HG02943 (cell line): ENCODE measurements at regions not wholly inside any gene's neighbourhood (a gene's known extent, or its start where the extent isn't known, plus 50 kb on each side); places are given as distances from the start of the nearest gene placed in this dataset.

Experiments
- ATAC-seq: cut with Tn5 transposase; IDR thresholded peaks from one replicate; pipeline ENCODE4 v1.9.1; 2021; ENCODE audit warnings: mild to moderate bottlenecking, low read depth, moderate library complexity; ENCODE audit not compliant: unreplicated experiment

- no peak for ATAC-seq
Measured at GRCh38 chr12:124449623-124450375, 117.6 kb downstream of the NCOR2 start.

DNA sequence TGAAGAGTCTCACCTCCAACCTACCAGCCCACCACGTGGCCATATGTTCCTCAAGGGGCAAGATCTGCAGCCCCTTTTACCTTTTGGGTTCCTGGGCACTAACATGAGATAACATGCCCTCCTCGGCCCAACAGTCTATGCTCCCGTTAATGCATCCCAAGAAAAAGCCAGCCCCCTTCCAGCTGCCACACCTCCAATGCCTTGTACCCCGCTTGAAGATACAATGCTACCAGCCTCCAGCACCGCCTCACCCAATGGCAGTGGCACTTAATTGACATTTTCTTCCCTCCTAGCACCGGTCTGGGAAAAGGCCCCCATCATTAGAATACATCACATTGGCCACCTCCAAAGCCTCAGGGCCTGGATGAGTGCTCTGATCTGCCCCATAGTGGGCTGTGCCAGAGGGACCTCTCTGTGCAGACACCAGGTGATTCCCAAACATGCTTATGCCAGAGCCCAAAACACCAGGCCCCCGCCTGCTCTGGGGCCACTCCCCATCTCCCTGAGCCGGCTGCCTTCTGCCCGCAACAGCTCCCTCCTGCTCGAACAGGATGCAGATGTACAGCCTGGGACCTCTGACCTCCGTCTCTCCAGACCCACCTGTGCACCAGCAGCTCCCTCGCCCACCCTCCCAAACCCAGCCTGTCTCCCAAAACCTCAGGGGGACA lies 118.3 kb downstream of the NCOR2 start:
- no peak for ATAC-seq

GRCh38 chr12:124448241-124448954 lies 119.0 kb downstream of the NCOR2 start:
- no peak for ATAC-seq

- ATAC-seq, result no peak
Measured at GRCh38 chr12:124446364-124446763, 121.0 kb downstream of the NCOR2 start.

DNA sequence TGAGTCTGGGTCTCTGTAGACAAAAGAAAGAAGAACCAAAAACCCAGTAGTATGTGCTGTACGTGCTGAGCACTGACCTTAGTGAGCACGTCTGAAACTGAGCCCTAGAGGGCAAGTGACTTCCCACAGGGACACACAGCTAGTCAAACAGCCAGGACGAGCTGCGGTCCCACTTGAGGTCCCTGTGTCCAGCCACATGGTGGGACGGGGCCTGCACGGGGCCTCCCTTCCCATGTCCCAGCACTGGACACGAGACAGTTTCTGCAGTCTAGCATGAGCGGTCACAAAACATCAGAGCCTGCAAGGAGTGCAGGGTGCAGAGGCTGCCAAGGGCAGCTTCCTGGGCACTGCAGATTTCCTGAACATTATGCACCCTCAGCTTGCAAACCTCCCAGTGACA lies 121.6 kb downstream of the NCOR2 start:
- no peak for ATAC-seq

- ATAC-seq, result no peak
Measured at GRCh38 chr12:124445121-124445718, 122.2 kb downstream of the NCOR2 start.

DNA sequence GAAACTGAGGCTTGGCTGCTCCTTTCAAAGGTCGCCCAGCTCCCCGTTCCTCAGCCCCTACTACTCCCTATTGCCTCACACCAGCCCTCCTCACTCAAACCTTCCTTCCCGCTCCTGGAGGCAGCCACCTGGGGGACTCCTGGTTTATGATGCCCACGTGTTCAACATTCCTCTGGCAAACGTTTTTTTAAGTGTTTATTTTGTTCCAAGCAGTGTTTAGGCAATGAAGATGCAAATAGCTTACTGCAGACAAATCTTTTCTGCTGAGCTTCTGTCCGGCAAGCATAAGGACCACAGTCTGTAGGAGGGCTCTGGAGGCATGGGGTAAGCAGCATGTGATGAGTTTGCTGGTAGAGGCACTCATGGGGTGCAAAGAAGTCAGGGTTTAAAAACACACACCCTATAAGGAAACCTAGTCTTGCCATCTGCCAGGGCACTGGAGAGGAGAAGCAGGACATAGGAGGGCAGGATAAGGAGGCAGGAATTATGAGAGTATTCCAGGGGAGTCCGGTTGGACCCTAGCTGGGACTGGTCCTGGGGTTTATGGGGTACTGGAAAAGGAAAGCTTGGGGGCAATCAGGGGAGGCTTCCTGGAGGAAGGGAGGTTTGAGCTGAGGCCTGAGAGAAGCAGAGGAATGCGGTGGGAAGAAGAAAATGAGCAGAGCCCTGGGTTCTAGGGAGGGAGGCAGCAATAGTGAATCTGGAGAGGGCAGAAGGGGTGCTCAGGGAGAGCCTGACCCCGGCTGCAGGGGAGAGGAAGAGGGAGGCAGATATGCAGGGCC lies 123.3 kb downstream of the NCOR2 start:
- no peak for ATAC-seq

- no peak for ATAC-seq
Measured at GRCh38 chr12:124442772-124443445, 124.5 kb downstream of the NCOR2 start.

GRCh38 chr12:124442281-124442680 lies 125.1 kb downstream of the NCOR2 start:
- ATAC-seq, result no peak

DNA sequence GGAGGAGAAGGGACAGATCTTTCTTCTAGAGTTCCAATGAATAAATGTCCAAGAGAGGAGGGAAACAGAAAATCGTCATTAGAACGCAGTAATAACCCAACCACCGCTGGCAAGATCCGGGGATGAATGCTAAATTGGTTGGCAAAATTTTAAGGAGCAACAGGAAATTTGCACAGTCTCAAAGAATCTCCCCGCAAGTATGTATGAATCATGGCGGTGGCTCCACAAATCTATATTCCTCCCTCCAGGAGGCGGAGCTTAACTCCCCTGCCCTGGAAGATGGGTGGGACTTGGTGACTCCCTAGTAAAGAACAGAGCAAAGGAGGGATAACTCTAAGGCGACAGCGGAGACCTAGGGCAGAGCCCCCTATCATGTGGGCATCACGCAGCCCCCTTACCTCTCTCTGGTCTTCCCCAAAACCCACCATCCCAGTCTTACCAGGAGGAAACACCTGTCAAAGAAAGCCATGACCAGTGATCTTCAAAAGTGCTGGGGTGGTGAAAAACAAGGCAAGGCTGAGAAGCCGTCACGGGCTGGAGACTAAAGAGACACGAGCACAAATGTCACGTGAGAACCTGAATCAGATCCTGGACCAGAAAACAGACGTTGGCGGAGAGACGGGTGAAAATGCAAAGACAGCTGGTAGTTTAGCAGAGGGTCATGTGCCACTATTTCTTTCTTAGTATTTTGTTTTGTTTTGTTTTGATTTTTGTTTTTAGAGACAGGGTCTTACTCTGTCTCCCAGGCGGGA lies 125.8 kb downstream of the NCOR2 start:
- no peak for ATAC-seq

GRCh38 chr12:124440841-124441381 lies 126.5 kb downstream of the NCOR2 start:
- no peak for ATAC-seq

DNA sequence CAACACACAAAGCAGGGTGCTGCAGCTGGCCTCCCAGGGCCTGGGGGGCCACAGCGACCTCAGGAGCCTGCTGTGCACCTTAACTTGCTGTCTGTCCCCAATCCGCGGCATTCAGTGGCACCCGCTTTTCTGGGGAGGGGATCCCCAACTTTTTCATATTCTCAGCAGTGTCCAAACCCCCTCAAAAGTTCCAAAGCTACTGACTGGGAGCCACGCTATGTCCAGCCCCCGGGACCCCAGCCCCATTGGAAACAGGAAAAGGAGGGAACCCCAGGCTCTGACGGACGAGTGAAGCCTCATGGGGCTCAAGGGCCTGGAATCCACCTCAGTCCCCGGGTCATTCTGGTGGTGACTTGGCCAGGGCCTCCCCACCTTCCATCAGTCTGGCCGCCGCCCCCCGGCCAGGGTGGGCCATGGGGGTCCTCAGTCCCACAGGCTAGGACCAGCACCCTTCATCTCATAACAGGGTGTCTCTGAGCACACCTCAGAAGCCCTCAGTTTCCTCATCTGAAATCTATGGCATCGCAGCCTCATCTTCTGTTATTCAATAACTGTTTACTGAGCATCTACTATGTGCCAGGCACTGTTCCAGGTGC lies 127.3 kb downstream of the NCOR2 start:
- no peak for ATAC-seq

GRCh38 chr12:124438437-124439056 lies 128.9 kb downstream of the NCOR2 start:
- no peak for ATAC-seq

GRCh38 chr12:124437617-124438436 lies 129.6 kb downstream of the NCOR2 start:
- no peak for ATAC-seq

DNA sequence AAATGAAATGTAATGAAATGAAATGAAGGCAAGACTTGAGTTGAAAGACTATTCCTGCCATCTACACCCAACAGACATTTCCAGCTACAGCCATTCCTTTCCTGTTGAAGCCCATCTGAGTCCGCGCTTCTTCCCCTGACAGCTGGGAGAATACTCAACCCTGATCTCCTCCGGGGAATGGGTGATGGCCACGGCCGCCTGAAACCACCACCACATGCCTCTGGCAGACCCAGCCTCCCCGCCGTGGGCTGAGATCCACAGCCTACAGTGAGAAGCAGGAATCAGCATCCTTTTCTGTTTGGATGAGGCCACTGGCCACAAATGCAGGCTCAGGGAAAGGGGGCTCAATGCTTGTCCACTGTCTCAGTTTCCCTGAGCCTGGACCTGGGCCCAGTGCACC lies 130.3 kb downstream of the NCOR2 start:
- no peak for ATAC-seq

- no peak for ATAC-seq
Measured at GRCh38 chr12:124436366-124436765, 131.0 kb downstream of the NCOR2 start.

GRCh38 chr12:124435806-124436345 lies 131.5 kb downstream of the NCOR2 start:
- ATAC-seq, result no peak
